Epithelial cell of proximal tubule (primary cell): ENCODE measurements at regions not wholly inside any gene's neighbourhood (a gene's known extent, or its start where the extent isn't known, plus 50 kb on each side); places are given as distances from the start of the nearest gene placed in this dataset.
"Not testable (repeated sequence)": the region's sequence is repeated elsewhere in the genome, so short reads cannot be mapped to it uniquely, and the experiment has no call there.

Source experiments
- DNase-seq: peaks from one replicate; pipeline ENCODE4 v3.0.0-alpha.2; 2011; ENCODE audit warnings: low read depth
- H3K4me3 ChIP-seq: 2 replicates; pipeline ENCODE4 v1.5.1; 2011; ENCODE audit warnings: low read depth, mild to moderate bottlenecking, low read length
- CTCF ChIP-seq: conservative IDR thresholded peaks from 2 replicates; pipeline ENCODE4 v1.5.1; 2012; ENCODE audit warnings: low read depth, mild to moderate bottlenecking, low read length

DNA sequence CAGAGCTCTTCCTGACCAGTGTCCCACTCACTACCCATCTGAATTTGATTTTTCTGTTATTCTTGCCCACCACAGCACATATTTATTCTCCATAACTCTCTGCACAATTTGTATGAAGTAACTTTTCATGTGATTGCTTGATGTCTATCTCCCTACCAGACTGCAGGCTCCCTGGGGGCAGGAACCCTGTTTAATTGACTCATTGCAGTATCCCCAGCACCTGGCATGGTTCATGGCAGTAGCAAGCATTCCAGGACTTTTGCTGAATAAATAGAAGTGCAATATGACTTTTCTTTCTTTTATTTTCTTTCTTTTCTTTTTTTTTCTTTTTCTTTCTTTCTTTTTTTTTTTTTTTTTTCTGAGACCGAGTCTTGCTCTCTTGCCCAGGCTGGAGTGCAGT lies 88.7 kb upstream of the XPO1 start:
- no peak overlapping the region for H3K4me3 ChIP-seq
- no peak for DNase-seq
- TF ChIP-seq CTCF = no peak

DNA sequence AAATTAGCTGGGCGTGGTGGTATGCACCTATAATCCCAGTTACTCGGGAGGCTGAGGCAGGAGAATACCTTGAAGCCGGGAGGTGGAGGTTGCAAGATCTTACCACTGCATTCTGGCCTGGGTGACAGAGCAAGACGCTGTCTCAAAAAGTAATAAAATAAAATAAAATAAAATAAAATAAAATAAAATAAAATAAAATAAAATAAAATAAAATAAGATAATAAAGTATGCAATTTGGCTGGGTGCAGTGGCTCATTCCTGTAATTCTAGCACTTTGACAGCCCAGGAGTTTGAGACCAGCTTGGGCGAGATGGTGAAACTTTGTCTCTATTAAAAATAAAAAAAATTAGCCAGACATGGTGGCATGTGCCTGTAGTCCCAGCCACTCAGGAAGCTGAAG lies 85.6 kb upstream of the XPO1 start:
- DNase-seq = no peak
- TF ChIP-seq CTCF = no peak
- H3K4me3 ChIP-seq = no peak overlapping the region

- TF ChIP-seq CTCF = no peak
- DNase-seq = no peak
- H3K4me3 ChIP-seq = no peak overlapping the region
Measured at GRCh38 chr2:61620244-61621159, 82.3 kb upstream of the XPO1 start.

DNA sequence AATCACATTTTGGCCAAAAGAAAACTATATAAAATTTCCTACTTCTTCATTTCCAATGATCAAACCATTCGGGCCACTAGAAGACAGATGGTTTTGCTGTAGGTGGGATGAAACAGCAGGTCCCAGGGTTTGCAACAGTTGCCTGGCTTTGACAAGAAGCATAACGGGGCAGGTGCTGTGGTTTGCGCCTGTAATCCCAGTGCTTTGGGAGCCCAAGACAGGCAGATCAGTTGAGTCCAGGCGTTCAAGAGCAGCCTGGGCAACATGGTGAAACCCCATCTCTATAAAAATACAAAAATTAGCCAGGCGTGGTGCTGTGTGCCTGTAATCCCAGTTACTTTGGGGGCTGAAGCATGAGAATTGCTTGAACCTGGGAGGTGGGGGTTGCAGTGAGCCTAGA lies 81.4 kb upstream of the XPO1 start:
- H3K4me3 ChIP-seq = no peak overlapping the region
- TF ChIP-seq CTCF = no peak
- no peak for DNase-seq

DNA sequence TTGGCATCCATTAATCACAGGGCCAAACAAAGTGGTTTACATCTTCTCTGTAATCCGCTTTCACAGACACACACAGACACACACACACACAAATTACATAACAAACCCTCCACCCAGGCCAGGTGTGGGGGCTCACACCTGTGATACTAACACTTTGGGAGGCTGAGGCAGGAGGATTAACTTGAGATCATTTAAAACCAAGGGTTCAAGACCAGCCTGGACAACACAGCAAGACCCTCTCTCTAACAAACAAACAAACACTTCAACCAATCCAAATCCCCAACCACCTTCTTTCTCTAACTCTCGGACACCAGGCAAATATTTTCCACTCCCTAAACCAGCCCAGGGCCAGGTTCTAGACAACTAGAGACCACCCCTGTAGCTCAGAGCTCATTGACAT lies 79.5 kb upstream of the XPO1 start:
- H3K4me3 ChIP-seq = no peak overlapping the region
- no peak for DNase-seq
- no peak for TF ChIP-seq CTCF

DNA sequence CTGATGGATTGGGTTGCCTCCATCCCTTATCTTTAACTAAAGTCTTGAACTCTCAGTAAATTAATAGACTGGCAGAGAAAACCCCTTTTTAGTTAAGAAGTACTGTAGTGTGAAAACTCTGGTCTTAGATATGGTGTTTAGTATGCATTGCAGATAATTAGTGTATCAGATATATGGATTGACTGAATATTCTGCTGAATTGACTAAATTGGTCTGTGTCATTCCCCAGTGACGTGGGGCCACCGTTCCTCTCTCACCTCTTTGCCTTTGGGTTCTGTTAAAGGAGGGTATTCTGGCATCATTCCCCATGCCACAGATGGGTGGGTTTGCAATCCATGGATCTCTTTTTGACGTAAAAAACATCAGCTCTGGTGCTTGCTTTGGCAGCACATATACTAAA lies 67.1 kb upstream of the XPO1 start:
- no peak for TF ChIP-seq CTCF
- no peak for DNase-seq
- H3K4me3 ChIP-seq = no peak overlapping the region

DNA sequence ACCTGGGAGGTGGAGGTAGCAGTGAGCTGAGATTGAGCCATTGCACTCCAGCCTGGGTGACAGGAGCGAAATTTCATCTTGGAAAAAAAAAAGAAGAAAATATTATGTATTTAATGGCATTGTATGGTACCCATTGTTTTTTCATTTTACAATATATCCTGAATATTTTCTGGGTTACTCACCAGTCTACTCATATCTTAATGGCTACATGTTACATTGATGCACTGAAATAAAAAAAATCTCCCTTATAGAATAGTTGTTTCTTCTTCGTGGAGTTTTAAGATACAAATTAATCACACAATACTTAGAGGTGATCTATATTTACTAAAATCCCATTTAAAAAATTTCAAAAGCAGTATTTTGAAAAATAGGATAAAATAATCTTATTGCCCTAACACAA lies 66.3 kb upstream of the XPO1 start:
- no peak for DNase-seq
- no peak for TF ChIP-seq CTCF
- H3K4me3 ChIP-seq = no peak overlapping the region

DNA sequence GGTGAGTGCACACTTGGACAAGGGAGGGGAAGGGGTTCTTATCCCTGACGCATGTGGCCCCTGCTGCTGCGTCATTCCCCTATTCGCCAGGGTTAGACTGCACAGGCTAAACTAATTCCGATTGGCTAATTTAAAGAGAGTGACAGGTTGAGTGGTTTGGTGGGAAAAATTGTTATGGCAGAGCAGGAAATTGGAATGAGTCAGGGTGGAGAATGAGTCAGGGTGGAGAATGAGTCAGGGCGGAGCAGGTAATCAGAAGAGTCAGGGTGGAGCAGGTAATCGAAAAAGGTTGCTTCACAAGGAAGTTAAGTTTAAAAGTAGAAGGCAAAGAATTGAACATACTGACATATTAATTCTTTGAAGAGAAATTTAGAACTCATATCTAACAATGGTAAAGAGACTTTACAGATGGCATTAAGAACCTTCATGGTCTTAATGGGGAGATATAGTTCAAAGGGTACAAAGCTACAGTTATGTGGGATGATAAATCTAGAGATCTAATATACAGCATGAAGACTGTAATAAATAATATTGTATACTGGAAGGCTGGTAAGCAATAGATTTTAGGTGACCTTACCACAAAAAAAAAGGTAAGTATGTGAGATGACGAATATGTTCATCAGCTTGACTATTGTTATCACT lies 60.5 kb upstream of the XPO1 start:
- DNase-seq, H3K4me3 ChIP-seq: not testable (repeated sequence)
